ENCODE measurements at regions not wholly inside any gene's neighbourhood (a gene's known extent, or its start where the extent isn't known, plus 50 kb on each side); places are given as distances from the start of the nearest gene placed in this dataset.

GRCh38 chr2:235229236-235229635 lies 264.6 kb upstream of the AGAP1 start:
- no peak overlapping the region for H3K4me3 ChIP-seq (replicated peaks in 1 of 3; ENCODE audit: insufficient read depth in 1 of 3, low read depth in 1 of 3, low read length in 3 of 3)
- intact Hi-C loops (cut with micrococcal nuclease) (no loop called here), dilution Hi-C loops (cut with MboI; ENCODE audit: extremely low pct_ligation_motif_present, low sequenced_read_pairs) (no loop called here)
- no peak overlapping the region for H3K9ac ChIP-seq (replicated peaks; ENCODE audit: extremely low read depth, insufficient read depth, low read length)
- FAIRE-seq (no peak), DNase-seq (ENCODE audit: low read depth, low spot score) (no peak)
- no TSS peak for BruUV-seq (replicated peaks)
- peaks cover 5% of the 10 kb centered on the region for H3K4me1 ChIP-seq (ENCODE audit: control insufficient read depth, extremely low read depth, insufficient read depth, low read length)
- no peaks in the 10 kb centered on the region for H3K9me3 ChIP-seq (replicated peaks; ENCODE audit: control insufficient read depth, insufficient read depth, low read length)
- TF ChIP-seq POLR2A (IDR thresholded peaks at IDR 0.05; ENCODE audit: low read depth, low read length) (no peak), JUN (IDR thresholded peaks at IDR 0.05; ENCODE audit: borderline replicate concordance, insufficient read depth, insufficient read length, low read depth) (no peak), MYC (IDR thresholded peaks at IDR 0.05; ENCODE audit: low read depth, low read length) (no peak), GATA2 (IDR thresholded peaks at IDR 0.05; ENCODE audit: insufficient read depth, insufficient read length, low read depth, low read length) (no peak), EZH2 (IDR thresholded peaks at IDR 0.05; ENCODE audit: borderline replicate concordance, low read depth, low read length, severe bottlenecking) (no peak), FOS (IDR thresholded peaks at IDR 0.05; ENCODE audit: borderline replicate concordance, insufficient read depth, low read length) (no peak)
- TF ChIP-seq, protein P1, sequence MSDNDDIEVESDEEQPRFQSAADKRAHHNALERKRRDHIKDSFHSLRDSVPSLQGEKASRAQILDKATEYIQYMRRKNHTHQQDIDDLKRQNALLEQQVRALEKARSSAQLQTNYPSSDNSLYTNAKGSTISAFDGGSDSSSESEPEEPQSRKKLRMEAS (IDR thresholded peaks at IDR 0.05; ENCODE audit: insufficient read depth, insufficient read length): no peak
- POLR2A ChIA-PET: no interaction called here
- H4K20me1 ChIP-seq (replicated peaks; ENCODE audit: control insufficient read depth, extremely low read depth, insufficient read depth, low read length): no peaks in the 10 kb centered on the region
- H3K27ac ChIP-seq (ENCODE audit: insufficient read depth, low read depth, low read length): no peak overlapping the region
- H3K36me3 ChIP-seq (ENCODE audit: control insufficient read depth in 2 of 2, extremely low read depth in 1 of 2, insufficient read depth in 2 of 2, low read length in 2 of 2): no peaks in the 10 kb centered on the region
- peaks cover 6% of the 10 kb centered on the region in 2 experiments for H3K27me3 ChIP-seq (ENCODE audit: control insufficient read depth in 2 of 2, insufficient read depth in 2 of 2, low read length in 2 of 2)
- H3K9me1 ChIP-seq (replicated peaks; ENCODE audit: control insufficient read depth, extremely low read depth, insufficient read depth, low read length): no peaks in the 10 kb centered on the region
- CTCF ChIA-PET: no interaction called here
- no peaks in the 10 kb centered on the region for H3K79me2 ChIP-seq (ENCODE audit: control insufficient read depth, insufficient read depth, low read length)
- no peak overlapping the region for H3K4me2 ChIP-seq (ENCODE audit: insufficient read depth, low read length)
- H2AFZ ChIP-seq (ENCODE audit: low read depth, low read length): no peak overlapping the region

- no peak for FAIRE-seq
- TF ChIP-seq, protein P1 (IDR thresholded peaks at IDR 0.05; ENCODE audit: insufficient read depth, insufficient read length): no peak
- TF ChIP-seq GATA2 (IDR thresholded peaks at IDR 0.05; ENCODE audit: insufficient read depth, insufficient read length, low read depth, low read length): no peak
- TF ChIP-seq EZH2 (IDR thresholded peaks at IDR 0.05; ENCODE audit: borderline replicate concordance, low read depth, low read length, severe bottlenecking): no peak
- TF ChIP-seq JUN (IDR thresholded peaks at IDR 0.05; ENCODE audit: borderline replicate concordance, insufficient read depth, insufficient read length, low read depth): no peak
- no peak for TF ChIP-seq POLR2A (IDR thresholded peaks at IDR 0.05; ENCODE audit: low read depth, low read length)
- TF ChIP-seq MYC (IDR thresholded peaks at IDR 0.05; ENCODE audit: low read depth, low read length): no peak
- TF ChIP-seq POLR2AphosphoS5 (IDR thresholded peaks at IDR 0.05; ENCODE audit: insufficient read depth, low read depth, low read length): no peak
- no peak for TF ChIP-seq FOS (IDR thresholded peaks at IDR 0.05; ENCODE audit: borderline replicate concordance, insufficient read depth, low read length)
- TF ChIP-seq, protein P2, sequence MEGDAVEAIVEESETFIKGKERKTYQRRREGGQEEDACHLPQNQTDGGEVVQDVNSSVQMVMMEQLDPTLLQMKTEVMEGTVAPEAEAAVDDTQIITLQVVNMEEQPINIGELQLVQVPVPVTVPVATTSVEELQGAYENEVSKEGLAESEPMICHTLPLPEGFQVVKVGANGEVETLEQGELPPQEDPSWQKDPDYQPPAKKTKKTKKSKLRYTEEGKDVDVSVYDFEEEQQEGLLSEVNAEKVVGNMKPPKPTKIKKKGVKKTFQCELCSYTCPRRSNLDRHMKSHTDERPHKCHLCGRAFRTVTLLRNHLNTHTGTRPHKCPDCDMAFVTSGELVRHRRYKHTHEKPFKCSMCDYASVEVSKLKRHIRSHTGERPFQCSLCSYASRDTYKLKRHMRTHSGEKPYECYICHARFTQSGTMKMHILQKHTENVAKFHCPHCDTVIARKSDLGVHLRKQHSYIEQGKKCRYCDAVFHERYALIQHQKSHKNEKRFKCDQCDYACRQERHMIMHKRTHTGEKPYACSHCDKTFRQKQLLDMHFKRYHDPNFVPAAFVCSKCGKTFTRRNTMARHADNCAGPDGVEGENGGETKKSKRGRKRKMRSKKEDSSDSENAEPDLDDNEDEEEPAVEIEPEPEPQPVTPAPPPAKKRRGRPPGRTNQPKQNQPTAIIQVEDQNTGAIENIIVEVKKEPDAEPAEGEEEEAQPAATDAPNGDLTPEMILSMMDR (IDR thresholded peaks at IDR 0.05; ENCODE audit: extremely low read depth in 1 of 2, insufficient read depth in 1 of 2, low read depth in 1 of 2, low read length in 2 of 2): no peak
- no peaks in the 10 kb centered on the region for H4K20me1 ChIP-seq (replicated peaks; ENCODE audit: control insufficient read depth, extremely low read depth, insufficient read depth, low read length)
- peaks cover 5% of the 10 kb centered on the region for H3K4me1 ChIP-seq (ENCODE audit: control insufficient read depth, extremely low read depth, insufficient read depth, low read length)
- H3K27me3 ChIP-seq (ENCODE audit: control insufficient read depth in 2 of 2, insufficient read depth in 2 of 2, low read length in 2 of 2): peaks cover 6% of the 10 kb centered on the region in 2 experiments
- no peak overlapping the region for H2AFZ ChIP-seq (ENCODE audit: low read depth, low read length)
- H3K4me3 ChIP-seq (replicated peaks in 1 of 3; ENCODE audit: insufficient read depth in 1 of 3, low read depth in 1 of 3, low read length in 3 of 3): no peak overlapping the region
- no peak overlapping the region for H3K27ac ChIP-seq (ENCODE audit: insufficient read depth, low read depth, low read length)
- H3K9me1 ChIP-seq (replicated peaks; ENCODE audit: control insufficient read depth, extremely low read depth, insufficient read depth, low read length): no peaks in the 10 kb centered on the region
- no peak overlapping the region for H3K9ac ChIP-seq (replicated peaks; ENCODE audit: extremely low read depth, insufficient read depth, low read length)
- peak; percentile 33 for DNase-seq (ENCODE audit: low read depth, low spot score)
- peak overlapping the region; percentile 10 for H3K4me2 ChIP-seq (ENCODE audit: insufficient read depth, low read length)
- H3K9me3 ChIP-seq (replicated peaks; ENCODE audit: control insufficient read depth, insufficient read depth, low read length): no peaks in the 10 kb centered on the region
- no peaks in the 10 kb centered on the region for H3K79me2 ChIP-seq (ENCODE audit: control insufficient read depth, insufficient read depth, low read length)
- intact Hi-C loops (cut with micrococcal nuclease) (loop anchor here (10.0 kb wide), 1 partner anchor 364 kb away; no protein-coding TSS in a partner anchor), dilution Hi-C loops (cut with MboI; ENCODE audit: extremely low pct_ligation_motif_present, low sequenced_read_pairs) (no loop called here)
- H3K36me3 ChIP-seq (ENCODE audit: control insufficient read depth in 2 of 2, extremely low read depth in 1 of 2, insufficient read depth in 2 of 2, low read length in 2 of 2): no peaks in the 10 kb centered on the region
- ChIA-PET POLR2A (no interaction called here), CTCF (interaction anchor here (0.9 to 1.4 kb wide), 3 partner anchors 13 to 515 kb away, joined by 3 to 5 read pairs (median 3); no protein-coding TSS in a partner anchor)
- BruUV-seq (replicated peaks): no TSS peak
Measured at GRCh38 chr2:235230821-235231601, 262.8 kb upstream of the AGAP1 start.
